ENCODE measurements at regions not wholly inside any gene's neighbourhood (a gene's known extent, or its start where the extent isn't known, plus 50 kb on each side); places are given as distances from the start of the nearest gene placed in this dataset.

- TF ChIP-seq ZNF274 (IDR thresholded peaks at IDR 0.05; ENCODE audit: low read depth, low read length) (no peak), SUZ12 (IDR thresholded peaks at IDR 0.05; ENCODE audit: extremely low read depth, insufficient read depth, insufficient read length) (no peak), YY1 (IDR thresholded peaks at IDR 0.05; ENCODE audit: insufficient read depth, insufficient read length) (no peak)
Observed at GRCh38 chr4:126799416-126799815, 833.3 kb upstream of the INTU start.
